NB4 (cell line): ENCODE measurements at regions not wholly inside any gene's neighbourhood (a gene's known extent, or its start where the extent isn't known, plus 50 kb on each side); places are given as distances from the start of the nearest gene placed in this dataset.

Experiments
- CTCF ChIP-seq: IDR thresholded peaks from one replicate; pipeline ENCODE4 v1.5.1; 2012; ENCODE audit warnings: low read depth, low read length
- POLR2A ChIP-seq: IDR thresholded peaks from 2 replicates; pipeline ENCODE4 v1.6.1; 2011; ENCODE audit warnings: mild to moderate bottlenecking; ENCODE audit not compliant: insufficient read length; ENCODE audit errors: extremely low read depth

DNA sequence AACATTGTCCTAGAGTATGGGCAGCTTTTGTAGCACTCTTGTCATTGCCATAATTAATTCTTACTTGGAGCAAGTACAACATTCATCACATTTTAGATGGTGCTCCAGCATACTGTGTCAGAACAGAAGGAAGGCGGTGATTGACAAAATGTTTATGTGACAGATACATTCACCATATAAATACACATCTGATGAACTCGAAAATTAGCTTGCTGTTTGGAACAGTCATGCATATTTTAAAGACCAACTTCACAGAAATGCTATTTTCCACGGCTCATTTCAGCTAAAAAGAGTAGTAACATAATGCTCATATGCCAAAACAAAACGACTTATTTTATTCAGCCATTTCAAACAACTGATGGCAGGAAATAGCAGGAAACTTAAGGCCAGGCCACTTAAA lies 302.7 kb downstream of the MRPL39 start:
- no peak for TF ChIP-seq CTCF
- no peak for TF ChIP-seq POLR2A
